DMS114 treated with DMSO at 0.1 percent for 48 hours (cell line): ENCODE measurements at regions not wholly inside any gene's neighbourhood (a gene's known extent, or its start where the extent isn't known, plus 50 kb on each side); places are given as distances from the start of the nearest gene placed in this dataset.
"Not testable (repeated sequence)": the region's sequence is repeated elsewhere in the genome, so short reads cannot be mapped to it uniquely, and the experiment has no call there.

Source experiments
- DNase-seq: peaks from one replicate; lab custom pipeline; 2025; ENCODE audit not compliant: unreplicated experiment; lab: John Stamatoyannopoulos, UW

- no peak for DNase-seq
These were observed 151.0 kb upstream of the CDH11 start for GRCh38 chr16:65272699-65273414.

GRCh38 chr16:65271996-65272395 is 150.1 kb upstream of the CDH11 start:
- DNase-seq, result no peak

GRCh38 chr16:65268331-65268730 is 146.5 kb upstream of the CDH11 start:
- DNase-seq, result no peak

DNA sequence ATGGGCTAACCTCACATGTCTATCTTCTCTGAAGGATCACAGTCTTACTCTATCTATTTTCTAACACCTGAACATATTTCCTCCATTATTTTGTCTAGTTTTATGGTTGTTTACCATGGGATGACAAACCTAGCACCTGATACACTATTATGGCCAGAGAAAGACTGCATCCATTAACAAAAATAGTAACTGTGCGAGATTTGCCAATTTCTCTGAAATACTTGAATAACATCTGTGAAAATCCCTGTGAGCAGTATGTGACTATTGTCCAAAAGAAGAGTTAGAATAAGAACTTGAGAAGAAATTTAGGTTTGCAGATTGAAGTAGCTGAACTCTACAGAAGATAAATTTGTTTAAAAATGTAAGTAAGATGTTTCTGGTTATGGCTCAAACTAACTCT is 142.0 kb upstream of the CDH11 start:
- DNase-seq, result no peak

GRCh38 chr16:65260746-65261145 is 138.9 kb upstream of the CDH11 start:
- DNase-seq, result no peak

GRCh38 chr16:65254144-65254543 is 132.3 kb upstream of the CDH11 start:
- DNase-seq, result no peak

- no peak for DNase-seq
These were observed 127.9 kb upstream of the CDH11 start for GRCh38 chr16:65249768-65250167.

DNA sequence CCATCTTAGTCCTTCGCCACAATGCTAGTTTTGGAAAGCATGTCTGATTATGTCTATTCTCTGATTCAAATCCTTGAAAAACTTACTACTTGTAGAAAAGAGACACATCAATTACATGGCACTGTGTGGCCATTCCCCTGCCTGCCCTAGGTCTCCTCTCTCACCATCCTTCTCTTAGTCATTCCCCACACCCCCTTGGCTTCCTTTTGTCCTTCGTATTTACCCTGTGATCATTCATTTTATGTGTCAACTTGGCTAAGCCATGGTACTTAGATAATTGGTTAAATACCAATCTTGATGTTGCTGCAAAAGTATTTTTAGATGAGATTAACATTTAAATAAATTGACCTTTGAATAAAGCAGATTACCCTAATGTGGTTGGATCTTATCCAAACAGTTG is 122.9 kb upstream of the CDH11 start:
- no peak for DNase-seq

DNA sequence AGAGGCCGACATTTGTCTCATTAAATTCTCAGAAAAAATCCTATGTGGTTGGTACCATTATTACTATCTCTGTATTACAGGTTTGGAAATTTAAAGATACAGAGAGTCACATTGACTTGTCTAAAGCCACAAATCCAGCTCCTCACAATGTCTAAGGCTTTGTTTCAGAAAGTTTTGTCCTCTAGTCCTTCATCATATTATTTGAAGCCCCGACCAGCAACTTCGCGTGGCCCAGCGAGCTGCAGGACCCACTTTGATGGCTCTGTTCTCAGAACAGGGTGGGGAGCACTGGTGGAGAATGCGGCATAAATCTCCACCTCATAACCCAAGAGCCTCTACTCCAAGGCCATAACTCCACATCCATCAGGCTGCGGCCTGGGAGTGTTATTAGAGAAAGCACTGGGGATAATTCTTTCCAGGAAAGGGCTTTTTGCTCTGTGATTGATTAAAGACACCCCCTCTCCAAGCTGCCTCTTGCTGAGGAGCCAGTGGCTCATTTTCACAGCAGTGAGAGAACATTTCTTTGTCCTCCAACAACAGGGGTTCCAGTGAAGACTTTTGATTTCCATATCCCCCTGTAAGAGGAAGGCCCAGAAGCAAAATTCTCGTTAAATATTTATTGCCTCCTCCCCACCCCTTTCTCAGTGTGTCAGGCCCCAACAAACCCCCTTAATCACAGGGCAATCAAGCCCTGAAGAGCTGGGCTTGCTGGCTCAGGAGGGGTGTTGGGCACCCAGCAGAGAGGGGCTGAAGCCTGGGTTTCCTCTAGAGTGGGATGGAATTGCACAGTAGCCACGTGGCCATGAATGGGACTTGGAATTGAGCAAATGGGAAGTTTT is 113.7 kb upstream of the CDH11 start:
- no peak for DNase-seq

GRCh38 chr16:65234721-65235320 is 113.0 kb upstream of the CDH11 start:
- not testable (repeated sequence) for DNase-seq

DNA sequence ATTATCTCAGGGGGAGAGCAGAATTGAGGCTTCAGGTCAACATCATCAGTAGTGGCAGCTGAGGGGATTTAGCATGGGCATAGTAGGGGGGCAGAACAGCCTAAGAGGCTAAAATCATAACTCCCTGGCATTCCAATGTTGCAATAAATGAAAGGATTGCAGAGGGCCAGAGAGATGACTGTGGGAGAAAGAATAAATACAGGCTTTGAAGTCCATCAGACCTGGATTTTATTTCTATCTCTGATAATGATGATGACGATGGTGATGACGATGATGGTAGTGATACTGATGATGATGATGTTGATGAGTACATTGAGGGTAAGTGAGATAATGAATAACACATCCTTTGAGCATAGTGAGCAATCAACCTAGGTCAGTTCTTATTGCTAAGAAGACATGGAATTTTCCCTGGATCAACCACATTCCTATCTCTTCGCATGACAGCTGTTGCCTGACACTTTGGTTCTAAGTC is 107.4 kb upstream of the CDH11 start:
- no peak for DNase-seq

DNA sequence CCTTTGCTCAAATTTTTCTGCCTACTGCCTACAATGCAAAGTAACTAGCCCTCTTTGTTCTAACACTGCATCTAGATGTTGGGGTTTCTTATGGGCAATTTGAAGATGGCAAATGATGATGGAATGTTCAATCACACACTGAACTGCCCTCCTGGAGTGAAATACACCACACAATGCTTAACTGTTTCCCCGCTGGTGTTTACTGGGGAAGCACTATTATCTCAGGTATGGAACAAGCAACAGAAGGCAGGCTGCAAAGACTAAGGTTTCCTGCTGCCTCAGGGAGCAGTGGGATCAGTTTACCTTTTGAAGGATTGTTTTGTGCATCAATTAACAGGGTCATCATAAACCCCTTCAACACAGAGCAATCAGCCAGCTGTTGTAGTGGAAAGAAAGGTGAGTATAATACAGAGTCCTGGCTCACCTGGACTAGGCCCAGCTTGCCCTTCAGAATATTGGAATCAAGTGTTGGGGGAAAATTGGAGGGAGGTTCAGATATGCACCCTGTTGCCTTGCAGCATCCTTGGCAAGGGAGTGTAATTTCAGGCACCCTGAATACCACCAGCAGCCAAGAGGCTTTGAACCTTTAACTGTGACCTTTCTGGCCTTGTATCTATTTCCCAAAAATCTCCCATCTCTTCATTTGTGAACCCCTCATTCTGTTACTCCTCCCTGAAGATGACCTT is 105.4 kb upstream of the CDH11 start:
- no peak for DNase-seq

- DNase-seq, result no peak
These were observed 104.2 kb upstream of the CDH11 start for GRCh38 chr16:65226077-65226476.

- no peak for DNase-seq
These were observed 103.6 kb upstream of the CDH11 start for GRCh38 chr16:65225488-65225887.

- DNase-seq, result no peak
These were observed 103.1 kb upstream of the CDH11 start for GRCh38 chr16:65224994-65225393.

DNA sequence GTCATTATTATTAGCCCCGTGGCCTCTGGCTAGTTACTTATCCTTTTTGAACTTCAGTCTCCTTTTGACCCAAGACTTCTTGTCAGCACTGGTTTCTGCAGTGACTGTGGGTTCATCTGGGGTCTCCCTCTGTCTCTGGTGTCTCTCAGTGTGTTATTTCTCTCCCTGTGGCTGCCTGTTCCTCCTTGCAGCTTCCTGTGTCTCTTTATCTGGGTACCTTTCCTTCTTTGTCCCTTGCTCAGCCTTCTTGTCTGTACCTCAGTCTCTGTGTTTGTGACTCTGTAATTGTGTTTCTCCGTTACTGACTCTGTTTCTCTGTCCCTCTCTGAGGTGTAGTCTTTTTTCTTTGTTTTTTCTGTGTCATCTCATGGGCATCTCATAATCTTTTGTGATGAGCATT is 102.6 kb upstream of the CDH11 start:
- DNase-seq, result no peak

DNA sequence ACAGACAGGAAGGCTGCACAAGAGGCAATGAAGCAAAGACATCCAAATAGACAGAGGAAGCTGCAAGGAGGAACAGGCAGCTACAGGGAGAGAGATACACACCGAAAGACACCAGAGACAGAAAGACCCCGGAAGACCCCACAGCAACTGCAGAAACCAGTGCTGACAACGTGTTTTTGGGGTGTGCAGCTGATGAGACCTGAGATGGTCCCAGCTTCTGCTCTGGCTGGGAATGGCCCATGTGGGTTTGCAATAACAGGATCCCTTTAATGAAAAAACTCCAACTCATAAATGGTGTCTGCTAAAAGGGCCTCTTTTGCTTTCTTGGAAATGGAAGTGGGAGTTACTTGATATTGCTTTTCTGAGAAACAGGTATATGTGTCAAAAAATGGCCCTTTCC is 101.5 kb upstream of the CDH11 start:
- no peak for DNase-seq

GRCh38 chr16:65222536-65222935 is 100.7 kb upstream of the CDH11 start:
- DNase-seq, result no peak

- no peak for DNase-seq
These were observed 100.2 kb upstream of the CDH11 start for GRCh38 chr16:65222049-65222448.

DNA sequence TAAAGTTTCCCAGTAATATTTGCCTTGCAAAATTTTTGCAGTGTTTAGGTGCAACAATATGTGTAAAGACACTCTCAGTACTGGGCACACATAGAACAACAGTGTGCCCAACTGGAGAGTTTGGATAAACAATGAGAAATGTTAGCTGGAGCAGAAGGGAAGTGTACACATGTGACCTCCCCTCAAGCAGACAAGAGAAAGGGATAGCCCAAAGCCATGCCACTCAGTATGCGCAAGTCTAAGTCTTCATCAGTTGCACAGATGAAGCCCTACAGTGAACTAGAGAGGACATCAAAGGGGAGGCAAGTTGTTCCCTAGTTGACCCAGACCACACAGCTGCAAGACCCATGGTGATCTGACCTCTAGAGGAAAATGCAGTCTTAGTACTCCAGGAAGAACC is 97.9 kb upstream of the CDH11 start:
- no peak for DNase-seq

GRCh38 chr16:65218348-65218747 is 96.5 kb upstream of the CDH11 start:
- DNase-seq, result no peak
